Keratinocyte (primary cell): ENCODE measurements at regions not wholly inside any gene's neighbourhood (a gene's known extent, or its start where the extent isn't known, plus 50 kb on each side); places are given as distances from the start of the nearest gene placed in this dataset.

Experiments used
- EZH2 ChIP-seq: IDR thresholded peaks from one replicate; pipeline ENCODE4 v1.6.1; 2012; ENCODE audit warnings: inconsistent platforms, mild to moderate bottlenecking, low read length, moderate library complexity
- TF ChIP-seq, protein P1 (sequence below), 3 experiments: IDR thresholded peaks in 1 of 3; conservative IDR thresholded peaks in 1 of 3; optimal IDR thresholded peaks in 1 of 3; 2 replicates in 2 of 3; 3 replicates in 1 of 3; pipeline versions ENCODE3 to v1.5.1; 2011; ENCODE audit warnings: low read length in 3 of 3, mild to moderate bottlenecking in 3 of 3, moderate library complexity in 2 of 3, control low read depth in 1 of 3, inconsistent platforms in 1 of 3; ENCODE audit not compliant: insufficient read depth in 2 of 3; ENCODE audit errors: extremely low read depth in 1 of 3

DNA sequence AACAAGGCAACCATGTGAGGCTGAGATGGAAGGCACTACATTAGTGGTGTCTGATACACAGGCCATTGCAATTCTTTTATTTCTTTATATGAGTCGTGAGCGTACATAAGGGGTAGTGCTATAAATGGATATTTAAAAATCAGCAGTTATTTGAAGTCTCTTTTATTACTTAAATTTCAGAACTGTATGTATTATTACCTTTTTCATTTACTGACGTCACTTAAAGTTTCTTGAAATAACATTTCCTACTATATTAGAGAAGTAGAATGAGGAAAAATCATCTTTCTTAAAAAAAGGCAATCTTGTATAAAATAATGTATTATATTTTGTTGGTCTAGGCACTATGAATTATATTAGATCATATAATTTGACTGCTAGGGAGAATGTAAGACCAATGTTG, 280.9 kb upstream of the CYLC2 start:
- TF ChIP-seq, protein P1, sequence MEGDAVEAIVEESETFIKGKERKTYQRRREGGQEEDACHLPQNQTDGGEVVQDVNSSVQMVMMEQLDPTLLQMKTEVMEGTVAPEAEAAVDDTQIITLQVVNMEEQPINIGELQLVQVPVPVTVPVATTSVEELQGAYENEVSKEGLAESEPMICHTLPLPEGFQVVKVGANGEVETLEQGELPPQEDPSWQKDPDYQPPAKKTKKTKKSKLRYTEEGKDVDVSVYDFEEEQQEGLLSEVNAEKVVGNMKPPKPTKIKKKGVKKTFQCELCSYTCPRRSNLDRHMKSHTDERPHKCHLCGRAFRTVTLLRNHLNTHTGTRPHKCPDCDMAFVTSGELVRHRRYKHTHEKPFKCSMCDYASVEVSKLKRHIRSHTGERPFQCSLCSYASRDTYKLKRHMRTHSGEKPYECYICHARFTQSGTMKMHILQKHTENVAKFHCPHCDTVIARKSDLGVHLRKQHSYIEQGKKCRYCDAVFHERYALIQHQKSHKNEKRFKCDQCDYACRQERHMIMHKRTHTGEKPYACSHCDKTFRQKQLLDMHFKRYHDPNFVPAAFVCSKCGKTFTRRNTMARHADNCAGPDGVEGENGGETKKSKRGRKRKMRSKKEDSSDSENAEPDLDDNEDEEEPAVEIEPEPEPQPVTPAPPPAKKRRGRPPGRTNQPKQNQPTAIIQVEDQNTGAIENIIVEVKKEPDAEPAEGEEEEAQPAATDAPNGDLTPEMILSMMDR (optimal IDR thresholded peaks at IDR 0.05 in 1 of 3, IDR thresholded peaks at IDR 0.05 in 1 of 3, conservative IDR thresholded peaks at IDR 0.05 in 1 of 3; ENCODE audit: extremely low read depth in 1 of 3, insufficient read depth in 2 of 3, low read length in 3 of 3), result no peak
- TF ChIP-seq EZH2, result no peak
